ENCODE measurements at regions not wholly inside any gene's neighbourhood (a gene's known extent, or its start where the extent isn't known, plus 50 kb on each side); places are given as distances from the start of the nearest gene placed in this dataset.
"Not testable (repeated sequence)": the region's sequence is repeated elsewhere in the genome, so short reads cannot be mapped to it uniquely, and the experiment has no call there.

DNA sequence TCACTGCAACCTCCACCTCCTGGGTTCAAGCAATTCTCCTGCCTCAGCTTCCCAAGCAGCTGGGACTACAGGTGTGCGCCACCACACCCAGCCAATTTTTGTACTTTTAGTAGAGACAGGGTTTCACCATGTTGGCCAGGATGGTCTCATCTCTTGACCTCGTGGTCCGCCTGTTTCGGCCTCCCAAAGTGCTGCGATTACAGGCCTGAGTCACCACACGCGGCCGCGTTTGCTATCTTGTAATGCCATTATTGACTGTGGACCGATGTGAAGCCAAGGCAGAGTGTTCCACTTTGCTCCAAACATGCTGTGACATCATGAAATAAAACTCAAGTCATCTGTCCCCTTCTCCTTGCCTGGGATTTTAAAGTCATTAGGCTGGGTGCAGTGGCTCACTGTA lies 72.1 kb upstream of the CHD2 start:
- DNase-seq: not testable (repeated sequence)

DNA sequence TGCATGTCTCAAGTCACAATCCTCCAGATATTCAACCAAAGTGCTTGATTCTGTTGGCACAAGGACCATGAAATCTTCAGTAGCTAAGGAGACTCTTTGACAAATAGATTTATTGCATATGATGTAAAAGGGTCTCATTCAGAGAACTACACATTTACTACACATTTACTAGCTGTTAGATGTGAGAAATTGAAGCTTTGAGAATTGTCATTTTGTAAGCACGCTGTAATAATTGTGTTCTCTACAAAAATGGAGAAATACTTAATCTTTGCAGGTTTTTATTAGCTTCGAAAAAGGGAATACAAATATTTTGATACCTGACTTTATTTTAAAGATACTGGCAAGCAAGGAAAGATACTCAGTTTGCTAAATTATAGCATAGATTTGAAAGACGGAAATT lies 70.2 kb upstream of the CHD2 start:
- DNase-seq: no peak

DNA sequence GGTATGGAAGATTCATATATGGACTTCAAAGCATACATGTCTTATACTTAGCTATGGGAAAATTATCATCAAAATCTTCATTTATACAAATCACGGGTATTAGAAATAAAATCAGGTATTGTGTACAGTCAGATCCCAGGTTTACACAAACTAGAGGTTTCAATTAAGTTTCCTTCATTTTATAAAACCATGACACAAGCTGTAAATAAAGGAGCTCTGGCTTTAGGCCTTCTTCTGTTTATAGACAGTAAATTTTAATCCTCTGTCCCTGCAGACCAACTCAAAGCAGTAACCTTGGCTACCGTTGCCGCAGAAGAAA lies 68.8 kb upstream of the CHD2 start:
- no peak for DNase-seq

DNA sequence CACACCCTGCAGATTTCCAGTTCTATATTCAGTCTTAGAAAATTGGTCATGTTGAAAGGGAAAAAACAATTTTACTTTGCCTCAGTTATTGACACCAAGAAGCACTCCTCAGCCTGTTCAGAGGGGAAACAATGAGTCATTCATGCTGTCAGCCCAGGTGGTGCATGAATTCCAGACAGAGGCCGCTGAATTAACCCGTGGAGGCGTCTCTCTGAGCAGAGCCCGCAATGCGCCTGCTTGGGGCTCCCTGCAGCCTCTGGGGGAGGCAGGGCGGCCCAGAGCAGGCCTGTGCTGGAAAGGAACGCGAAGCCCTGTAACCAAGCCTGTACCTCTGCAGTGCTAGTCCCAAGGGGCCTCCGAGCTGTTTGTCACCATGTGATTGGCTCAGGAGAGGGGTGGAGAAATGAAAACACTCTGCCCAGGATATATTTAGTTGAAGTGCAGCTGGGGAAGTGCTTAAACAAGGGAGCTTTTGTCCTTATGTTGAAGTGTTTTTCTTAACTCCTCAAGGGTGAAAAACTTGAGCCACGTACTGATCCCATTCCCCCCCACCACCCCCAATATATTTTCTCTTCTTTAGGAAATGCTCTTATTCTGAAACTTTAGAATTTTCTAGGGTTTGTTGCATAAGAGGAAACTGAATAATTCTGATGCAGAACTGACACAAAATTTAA lies 68.3 kb upstream of the CHD2 start:
- peak; percentile 76 for DNase-seq

DNA sequence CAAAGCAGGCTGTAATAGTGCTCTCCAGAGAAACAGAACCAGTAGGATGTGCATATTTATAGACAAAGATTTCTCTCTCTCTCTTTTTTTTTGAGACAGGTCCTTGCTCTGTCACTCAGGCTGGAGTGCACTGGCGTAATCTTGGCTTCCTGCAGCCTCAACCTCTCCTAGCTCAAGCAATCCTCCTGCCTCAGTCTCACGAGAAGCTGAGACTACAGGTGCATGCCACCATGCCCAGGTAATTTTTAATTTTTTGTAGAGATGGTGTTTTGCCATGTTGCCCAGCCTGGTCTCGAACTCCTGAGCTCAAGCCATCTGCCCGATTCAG lies 67.1 kb upstream of the CHD2 start:
- DNase-seq: no peak

DNA sequence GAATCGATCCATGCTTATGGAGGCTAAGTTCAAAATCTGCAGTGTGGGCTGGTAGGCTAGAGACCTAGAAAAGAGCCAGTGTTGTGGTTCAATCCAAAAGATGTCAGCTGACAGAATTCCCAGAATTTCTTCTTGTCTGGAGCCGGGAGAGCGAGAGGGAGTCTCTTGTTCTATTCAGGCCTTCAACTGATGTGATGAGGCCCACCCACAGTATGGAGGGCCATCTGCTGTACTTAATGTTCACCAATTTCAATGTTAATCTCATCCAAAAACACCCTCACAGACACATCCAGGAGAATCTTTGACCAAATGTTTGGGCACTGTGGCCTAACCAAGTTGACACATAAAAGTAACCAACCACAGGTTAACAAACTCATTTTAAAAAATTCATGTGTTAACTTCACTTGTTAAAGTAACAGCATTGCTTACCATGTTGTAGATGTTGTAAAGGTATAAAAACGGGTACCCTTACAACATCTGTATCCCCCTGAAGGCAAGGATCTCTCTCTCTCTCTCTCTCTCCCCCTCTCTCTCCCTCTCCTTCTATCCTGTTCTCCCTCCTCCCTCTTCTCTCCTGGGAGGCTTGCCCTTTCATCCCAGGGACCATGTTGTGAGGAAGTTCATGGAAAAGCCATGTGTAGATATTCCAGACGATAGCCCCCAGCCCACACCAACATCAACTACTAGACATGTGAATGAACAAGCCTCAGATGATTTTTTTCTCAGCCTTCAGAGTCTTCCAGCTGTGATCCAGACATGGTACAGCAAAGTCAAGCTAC lies 66.4 kb upstream of the CHD2 start:
- DNase-seq: no peak

DNA sequence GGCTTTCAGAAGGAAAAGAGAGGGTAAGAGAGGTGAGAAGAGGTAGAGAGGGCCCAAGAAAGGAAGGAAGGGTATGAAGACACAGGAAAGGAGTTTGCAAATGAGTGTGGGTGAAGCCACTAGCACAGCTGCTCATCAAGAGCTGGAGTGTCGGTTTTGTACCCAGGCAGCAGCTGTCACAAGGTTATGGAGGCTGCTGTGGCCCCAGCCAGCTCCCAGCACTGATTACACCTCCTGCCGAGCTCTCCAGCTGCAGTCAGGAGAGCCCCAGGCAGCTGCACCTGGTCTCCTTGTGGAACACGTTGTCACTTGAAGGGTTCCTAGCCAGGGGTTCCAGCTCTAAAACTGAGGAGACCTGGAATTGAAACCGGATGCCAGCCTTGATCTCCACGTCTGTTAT lies 60.4 kb upstream of the CHD2 start:
- DNase-seq: no peak

DNA sequence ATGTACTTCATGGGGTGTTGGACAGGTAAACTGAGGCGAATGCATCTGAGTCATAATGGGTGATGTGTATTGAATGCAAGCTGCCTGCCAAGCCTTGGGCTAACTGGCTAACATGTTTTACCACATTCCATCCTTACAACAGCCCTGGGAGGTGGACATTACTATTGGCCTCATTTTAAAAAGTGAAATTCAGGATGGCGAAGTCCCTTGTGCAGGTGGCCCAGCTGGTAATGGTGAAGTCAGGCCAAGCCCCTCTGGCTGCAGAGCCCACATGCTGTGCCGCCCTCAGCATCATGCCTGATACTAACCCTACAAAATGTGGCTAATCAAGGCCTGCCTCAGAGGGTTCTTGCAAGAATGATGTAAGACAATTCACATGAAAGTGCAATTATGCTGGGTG lies 60.0 kb upstream of the CHD2 start:
- DNase-seq: no peak

DNA sequence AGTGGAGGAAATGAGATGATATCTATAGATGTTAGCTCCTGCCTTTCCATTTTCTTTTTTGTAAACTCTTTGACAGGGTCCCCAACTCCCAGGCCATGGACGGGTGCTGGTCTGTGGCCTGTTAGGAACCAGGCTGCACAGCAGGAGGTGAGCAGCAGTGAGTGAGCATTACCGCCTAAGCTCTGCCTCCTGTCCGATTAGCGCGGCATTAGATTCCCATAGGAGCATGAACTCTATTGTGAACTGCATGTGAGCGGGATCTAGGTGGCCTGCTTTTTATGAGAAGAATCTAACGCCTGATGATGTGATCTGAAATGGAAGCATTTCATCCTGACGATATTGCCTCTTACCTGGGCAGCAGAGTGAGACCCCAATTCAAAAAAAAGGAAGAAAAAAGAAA lies 56.8 kb upstream of the CHD2 start:
- no peak for DNase-seq

DNA sequence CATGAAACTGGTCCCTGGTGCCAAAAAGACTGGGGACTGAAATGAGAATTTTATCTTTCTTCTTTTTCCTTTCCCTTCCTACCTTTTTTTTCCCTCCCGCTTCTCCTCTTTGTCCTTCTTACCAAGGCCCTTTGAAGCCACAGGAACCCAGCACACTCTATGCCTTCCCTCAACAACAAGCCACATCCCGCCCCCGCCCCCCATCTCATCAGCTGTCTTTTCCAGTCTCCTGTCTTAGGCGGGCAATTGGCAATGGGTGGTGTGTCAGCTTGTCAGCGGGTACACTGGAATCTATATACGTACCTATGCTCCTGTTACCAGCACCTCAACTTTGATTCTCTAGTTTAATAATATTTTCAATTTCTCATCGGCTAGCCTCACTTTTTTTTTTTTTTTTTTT lies 56.3 kb upstream of the CHD2 start:
- no peak for DNase-seq

DNA sequence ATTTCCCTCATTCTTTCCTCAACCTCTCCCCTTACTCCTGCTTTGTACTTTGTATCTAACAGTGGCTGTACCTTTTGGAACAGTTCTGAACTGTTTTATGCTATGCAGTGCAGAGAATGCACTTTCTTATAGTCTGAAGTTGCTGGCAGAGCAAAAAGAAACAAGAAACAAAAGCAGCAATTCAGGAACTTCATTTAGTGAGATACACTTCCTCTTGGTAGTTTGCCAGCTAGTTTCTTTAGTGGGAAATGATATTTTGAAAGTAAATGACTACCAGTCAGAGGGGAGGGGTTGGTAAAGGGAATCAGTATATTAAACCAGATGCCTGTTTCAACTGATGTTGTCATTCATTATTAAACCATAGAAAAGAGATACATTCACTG lies 55.0 kb upstream of the CHD2 start:
- no peak for DNase-seq

DNA sequence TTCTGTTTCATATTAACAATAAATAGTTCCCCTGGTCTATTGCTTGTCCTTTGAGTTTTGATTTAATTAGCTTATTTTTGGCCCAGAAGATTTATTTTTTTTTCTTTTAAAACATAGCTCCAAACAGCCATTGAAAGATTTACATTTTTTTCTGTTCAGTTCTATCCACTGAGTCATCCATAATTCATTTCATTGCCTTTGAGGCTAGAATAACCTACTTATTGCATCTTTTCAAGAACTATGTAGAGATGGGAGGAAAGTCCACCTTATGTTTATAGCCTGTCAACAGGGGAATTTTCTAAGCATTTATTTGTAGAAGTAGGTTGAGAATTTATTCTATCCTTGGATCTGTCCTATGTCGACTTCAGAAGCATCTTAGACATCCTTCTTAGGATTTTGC lies 53.4 kb upstream of the CHD2 start:
- no peak for DNase-seq

DNA sequence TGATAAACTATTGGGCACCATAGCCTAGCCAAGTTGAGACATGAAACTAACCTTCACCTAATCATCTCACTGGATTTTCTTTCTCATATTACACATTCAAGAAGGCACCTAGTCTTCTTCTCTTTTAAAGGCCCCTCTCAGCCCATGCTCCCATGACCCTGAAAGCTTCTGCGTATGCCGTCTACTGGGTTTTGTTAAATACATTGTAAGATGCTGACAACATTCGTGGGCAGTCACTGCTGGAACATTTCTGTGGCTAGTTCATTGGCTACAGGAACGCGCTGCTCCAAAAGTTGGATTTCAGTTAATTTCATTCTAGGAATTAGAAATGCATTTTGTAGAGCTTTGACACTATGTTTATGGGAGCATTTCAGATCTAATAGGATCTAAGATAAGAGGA lies 52.3 kb upstream of the CHD2 start:
- no peak for DNase-seq

DNA sequence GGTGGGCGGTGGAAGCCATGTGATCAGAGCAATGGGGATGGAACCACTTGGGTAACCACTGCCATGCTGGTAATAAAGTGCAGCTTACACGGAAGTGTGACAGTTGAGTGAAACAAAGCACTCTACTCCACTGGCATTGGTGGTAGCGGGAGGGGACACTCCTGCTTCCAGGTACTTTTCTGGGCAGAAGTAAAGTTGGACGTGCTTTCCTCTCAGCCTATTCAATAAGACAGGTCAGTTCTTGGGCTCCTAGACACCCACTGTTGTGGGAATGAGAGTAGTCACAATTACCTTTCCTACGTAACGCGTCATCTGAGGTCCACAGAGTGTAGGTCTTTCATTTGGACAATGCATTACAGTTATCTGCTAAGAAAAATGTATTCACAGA lies 51.7 kb upstream of the CHD2 start:
- no peak for DNase-seq

DNA sequence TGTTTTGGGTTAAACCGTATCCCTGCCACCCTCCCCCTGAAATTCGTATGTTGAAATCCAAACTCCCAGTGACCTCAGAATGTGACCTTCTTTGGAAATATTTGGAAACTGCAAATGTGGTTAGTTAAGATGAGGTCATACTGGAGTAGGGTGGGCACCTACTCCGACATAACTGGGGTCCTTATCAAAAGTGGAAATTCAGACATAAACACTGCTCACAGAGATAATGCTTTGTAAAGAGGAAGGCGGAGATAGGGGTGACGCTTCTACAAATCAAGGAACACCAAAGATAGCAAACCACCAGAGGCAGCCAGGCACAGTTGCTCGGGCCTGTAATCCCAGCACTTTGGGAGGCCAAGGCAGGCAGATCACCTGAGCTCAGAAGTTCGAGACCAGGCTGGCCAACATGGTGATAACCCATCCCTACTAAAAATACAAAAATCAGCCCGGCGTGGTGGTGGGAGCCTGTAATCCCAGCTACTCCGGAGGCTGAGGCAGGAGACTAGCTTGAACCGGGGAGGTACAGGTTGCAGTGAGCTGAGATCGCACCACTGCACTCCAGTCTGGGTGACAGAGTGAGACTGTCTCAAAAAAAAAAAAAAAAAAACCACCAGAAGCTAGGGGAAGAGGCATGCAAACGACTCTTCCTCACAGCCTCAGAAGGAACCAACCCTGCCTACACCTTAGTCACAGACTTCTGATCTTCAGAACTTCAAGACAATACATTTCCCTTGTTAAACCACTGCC lies 51.1 kb upstream of the CHD2 start:
- DNase-seq: no peak

DNA sequence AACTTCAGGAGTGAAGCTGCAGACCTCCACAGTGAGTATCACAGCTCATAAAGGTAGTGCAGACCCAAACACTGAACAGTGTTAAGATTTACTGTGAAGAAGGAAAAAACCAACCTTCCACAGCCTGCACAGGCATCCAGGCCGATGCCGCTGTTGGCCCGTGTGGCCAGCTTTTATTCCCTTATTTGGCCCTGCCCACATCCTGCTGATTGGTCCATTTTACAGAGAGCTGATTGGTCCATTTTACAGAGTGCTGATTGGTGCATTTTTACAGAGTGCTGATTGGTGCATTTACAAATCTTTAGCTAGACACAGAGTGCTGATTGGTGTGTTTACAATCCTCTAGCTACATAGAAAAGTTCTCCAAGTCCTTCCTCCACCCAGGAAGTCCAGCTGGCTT lies 49.9 kb upstream of the CHD2 start:
- DNase-seq: not testable (repeated sequence)

All from activated T-cell treated with anti-CD3 and anti-CD28 coated beads for 4 hours (primary cell).